ENCODE measurements at regions not wholly inside any gene's neighbourhood (a gene's known extent, or its start where the extent isn't known, plus 50 kb on each side); places are given as distances from the start of the nearest gene placed in this dataset.

DNA sequence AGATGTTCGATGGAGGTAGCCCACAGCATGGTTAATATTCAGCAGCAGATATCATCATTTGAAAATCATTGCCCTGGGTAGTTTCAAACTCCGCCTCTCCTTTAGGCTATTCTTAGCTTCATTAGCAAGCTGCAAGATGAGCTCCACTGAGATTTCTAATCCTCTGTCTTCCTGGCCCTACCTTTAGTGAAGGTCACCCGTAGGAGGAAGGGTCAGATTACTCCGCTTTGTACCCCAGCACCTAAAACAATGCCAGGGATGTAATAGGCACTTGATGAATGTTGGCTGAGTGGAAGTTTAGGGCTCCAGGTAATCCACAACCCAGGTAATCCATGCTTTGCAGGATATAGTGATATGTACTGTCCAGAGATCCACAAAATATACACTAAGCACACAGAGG is 260.1 kb upstream of the MTNR1B start:
- no peaks in the 10 kb centered on the region for H3K27me3 ChIP-seq (ENCODE audit: control insufficient read depth in 2 of 2, insufficient read depth in 2 of 2, low read length in 2 of 2)
- no peaks in the 10 kb centered on the region for H3K4me1 ChIP-seq (replicated peaks in 1 of 2; ENCODE audit: control insufficient read depth in 2 of 2, insufficient read depth in 2 of 2, low read length in 2 of 2)
- no peak for ATAC-seq
- 0% methylated on average over 4 of the region's 4 CpGs for WGBS (ENCODE audit: insufficient coverage, low coverage, missing lambda C conversion rate)
- TF ChIP-seq SAFB (IDR thresholded peaks at IDR 0.05; ENCODE audit: borderline replicate concordance, low read depth, low read length) (no peak), EGR1 (conservative IDR thresholded peaks at IDR 0.05) (no peak), RB1 (IDR thresholded peaks at IDR 0.05; ENCODE audit: low read depth) (no peak), BHLHE40 (IDR thresholded peaks at IDR 0.05; ENCODE audit: low read length) (no peak), ZNF175 (CRISPR knock-in tag; IDR thresholded peaks at IDR 0.05; ENCODE audit: low read depth) (no peak), ARID4B (CRISPR knock-in tag; IDR thresholded peaks at IDR 0.05) (no peak), MECOM (CRISPR knock-in tag; IDR thresholded peaks at IDR 0.05) (no peak), HDAC2 (IDR thresholded peaks at IDR 0.05) (no peak), ZNF134 (CRISPR knock-in tag; conservative IDR thresholded peaks at IDR 0.05) (no peak), SIN3A (IDR thresholded peaks at IDR 0.05; ENCODE audit: borderline replicate concordance in 2 of 2, control insufficient read depth in 1 of 2, low read depth in 2 of 2, low read length in 2 of 2) (no peak), RBM34 (IDR thresholded peaks at IDR 0.05; ENCODE audit: borderline replicate concordance, insufficient read depth, low read length) (no peak), TCF7 (IDR thresholded peaks at IDR 0.05; ENCODE audit: borderline replicate concordance) (no peak)
- TF ChIP-seq, protein P1, sequence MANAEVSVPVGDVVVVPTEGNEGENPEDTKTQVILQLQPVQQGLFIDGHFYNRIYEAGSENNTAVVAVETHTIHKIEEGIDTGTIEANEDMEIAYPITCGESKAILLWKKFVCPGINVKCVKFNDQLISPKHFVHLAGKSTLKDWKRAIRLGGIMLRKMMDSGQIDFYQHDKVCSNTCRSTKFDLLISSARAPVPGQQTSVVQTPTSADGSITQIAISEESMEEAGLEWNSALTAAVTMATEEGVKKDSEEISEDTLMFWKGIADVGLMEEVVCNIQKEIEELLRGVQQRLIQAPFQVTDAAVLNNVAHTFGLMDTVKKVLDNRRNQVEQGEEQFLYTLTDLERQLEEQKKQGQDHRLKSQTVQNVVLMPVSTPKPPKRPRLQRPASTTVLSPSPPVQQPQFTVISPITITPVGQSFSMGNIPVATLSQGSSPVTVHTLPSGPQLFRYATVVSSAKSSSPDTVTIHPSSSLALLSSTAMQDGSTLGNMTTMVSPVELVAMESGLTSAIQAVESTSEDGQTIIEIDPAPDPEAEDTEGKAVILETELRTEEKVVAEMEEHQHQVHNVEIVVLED (CRISPR knock-in tag; IDR thresholded peaks at IDR 0.05) = no peak
- H3K4me3 ChIP-seq = no peak overlapping the region
- H3K9ac ChIP-seq (ENCODE audit: insufficient read depth in 1 of 2, low read depth in 2 of 2, low read length in 2 of 2) = no peak overlapping the region
- FAIRE-seq = no peak
- no TSS peak for BruUV-seq (replicated peaks)
- H3K4me2 ChIP-seq (ENCODE audit: insufficient read depth, low read length) = no peak overlapping the region
- no peaks in the 10 kb centered on the region for H3K36me3 ChIP-seq (ENCODE audit: control insufficient read depth, insufficient read depth, low read length)
- POLR2A ChIA-PET = no interaction called here
- no peaks in the 10 kb centered on the region for H4K20me1 ChIP-seq (replicated peaks; ENCODE audit: control insufficient read depth, insufficient read depth, low read length)
- H2AFZ ChIP-seq (ENCODE audit: low read depth, low read length) = no peak overlapping the region
- no peaks in the 10 kb centered on the region for H3K79me2 ChIP-seq (ENCODE audit: control insufficient read depth, insufficient read depth, low read length)
- intact Hi-C loops (cut with micrococcal nuclease) (no loop called here), in situ Hi-C loops (cut with MboI) (no loop called here)
- no peak for DNase-seq (ENCODE audit: extremely low read depth in 1 of 4, low spot score in 3 of 4)
- no peaks in the 10 kb centered on the region for H3K9me1 ChIP-seq (ENCODE audit: control insufficient read depth, insufficient read depth, low read length)
- CTCF ChIA-PET (ENCODE audit: low intra/inter-chr PET ratio) = no interaction called here
- H3K9me3 ChIP-seq (replicated peaks; ENCODE audit: control insufficient read depth, insufficient read depth, low read depth, low read length) = peaks cover 2% of the 10 kb centered on the region; the same call in 1 of the 2 replicates
- no peak overlapping the region for H3K27ac ChIP-seq (ENCODE audit: extremely low read depth, low read depth, low read length)

All from K562 (cell line).